ENCODE measurements at regions not wholly inside any gene's neighbourhood (a gene's known extent, or its start where the extent isn't known, plus 50 kb on each side); places are given as distances from the start of the nearest gene placed in this dataset.

DNA sequence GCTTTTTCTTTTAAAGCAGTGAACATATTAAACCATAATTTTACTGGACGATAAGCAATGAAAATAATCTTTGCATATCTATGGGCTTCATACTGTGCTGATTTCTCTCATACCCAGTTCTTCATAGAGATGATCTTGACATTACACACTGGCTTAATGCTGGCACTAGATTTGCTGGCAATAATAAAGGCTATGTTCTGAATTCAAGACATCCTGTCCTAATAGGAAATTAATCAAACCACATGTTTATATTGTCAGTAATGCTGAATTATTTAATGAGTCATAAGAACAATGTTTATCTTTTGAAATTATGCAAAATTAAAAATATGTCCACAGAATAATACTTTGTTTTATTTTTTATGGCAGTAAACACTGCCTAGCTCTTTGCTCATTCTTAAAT, 643.2 kb downstream of the OTOL1 start:
- Histone ChIP-seq H3K4me2 (ENCODE audit: insufficient read depth, insufficient read length, low read length) (no peak overlapping the region), H3K79me2 (ENCODE audit: insufficient read depth, low read length) (no peaks in the 10 kb centered on the region), H3K56ac (ENCODE audit: insufficient read length, low read depth, low read length) (no peak overlapping the region), H3K27ac (ENCODE audit: insufficient read length, low read depth, low read length) (no peak overlapping the region), H3K23ac (ENCODE audit: insufficient read length, low read depth, low read length) (no peak overlapping the region), H3K18ac (ENCODE audit: insufficient read length, low read depth, low read length) (no peak overlapping the region), H3K4me1 (ENCODE audit: insufficient read depth, low read length) (no peaks in the 10 kb centered on the region; the same call in 1 of the 2 replicates), H3K27me3 (ENCODE audit: insufficient read depth, low read length) (no peaks in the 10 kb centered on the region), H4K5ac (ENCODE audit: insufficient read length, low read depth, low read length) (no peak overlapping the region), H2BK12ac (ENCODE audit: insufficient read length, low read depth, low read length) (no peak overlapping the region), H2AFZ (ENCODE audit: low read length) (no peak overlapping the region), H2BK15ac (ENCODE audit: low read depth, low read length) (no peak overlapping the region), H4K20me1 (ENCODE audit: control insufficient read depth, insufficient read depth, insufficient read length) (no peaks in the 10 kb centered on the region), H3K9me3 (ENCODE audit: control insufficient read depth, low read depth, low read length) (no peaks in the 10 kb centered on the region), H3T11ph (ENCODE audit: low read length) (no peak overlapping the region), H2BK120ac (ENCODE audit: low read depth, low read length, poor library complexity, severe bottlenecking) (no peak overlapping the region), H3K4ac (ENCODE audit: low read depth, low read length) (no peak overlapping the region), H3K14ac (ENCODE audit: insufficient read depth, low read length) (no peak overlapping the region), H3K23me2 (ENCODE audit: insufficient read length, low read depth, low read length, poor library complexity, severe bottlenecking) (no peaks in the 10 kb centered on the region), H3K79me1 (ENCODE audit: insufficient read depth, low read depth, low read length, poor library complexity, severe bottlenecking) (no peaks in the 10 kb centered on the region), H2BK5ac (ENCODE audit: insufficient read length, low read length) (no peak overlapping the region), H2AK5ac (ENCODE audit: insufficient read length, low read length) (no peak overlapping the region), H4K91ac (ENCODE audit: insufficient read length, low read depth, low read length) (no peak overlapping the region), H2BK20ac (ENCODE audit: low read depth, low read length, poor library complexity, severe bottlenecking) (no peak overlapping the region), H4K8ac (replicated peaks; ENCODE audit: insufficient read length, low read depth, low read length) (no peak overlapping the region), H3K9ac (ENCODE audit: extremely low read depth, insufficient read length, low read length) (no peak overlapping the region)
- Mint-ChIP-seq H3K4me3 (no peak overlapping the region), H3K4me1 (no peaks in the 10 kb centered on the region), H3K27ac (no peak overlapping the region), H3K27me3 (ENCODE audit: low read depth) (no peaks in the 10 kb centered on the region), H3K36me3 (ENCODE audit: insufficient read depth in 1 of 3, low read depth in 3 of 3) (no peaks in the 10 kb centered on the region), H3K9me3 (no peaks in the 10 kb centered on the region)
- DNase-seq: no peak
- TF ChIP-seq, protein P1, sequence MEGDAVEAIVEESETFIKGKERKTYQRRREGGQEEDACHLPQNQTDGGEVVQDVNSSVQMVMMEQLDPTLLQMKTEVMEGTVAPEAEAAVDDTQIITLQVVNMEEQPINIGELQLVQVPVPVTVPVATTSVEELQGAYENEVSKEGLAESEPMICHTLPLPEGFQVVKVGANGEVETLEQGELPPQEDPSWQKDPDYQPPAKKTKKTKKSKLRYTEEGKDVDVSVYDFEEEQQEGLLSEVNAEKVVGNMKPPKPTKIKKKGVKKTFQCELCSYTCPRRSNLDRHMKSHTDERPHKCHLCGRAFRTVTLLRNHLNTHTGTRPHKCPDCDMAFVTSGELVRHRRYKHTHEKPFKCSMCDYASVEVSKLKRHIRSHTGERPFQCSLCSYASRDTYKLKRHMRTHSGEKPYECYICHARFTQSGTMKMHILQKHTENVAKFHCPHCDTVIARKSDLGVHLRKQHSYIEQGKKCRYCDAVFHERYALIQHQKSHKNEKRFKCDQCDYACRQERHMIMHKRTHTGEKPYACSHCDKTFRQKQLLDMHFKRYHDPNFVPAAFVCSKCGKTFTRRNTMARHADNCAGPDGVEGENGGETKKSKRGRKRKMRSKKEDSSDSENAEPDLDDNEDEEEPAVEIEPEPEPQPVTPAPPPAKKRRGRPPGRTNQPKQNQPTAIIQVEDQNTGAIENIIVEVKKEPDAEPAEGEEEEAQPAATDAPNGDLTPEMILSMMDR (conservative IDR thresholded peaks at IDR 0.05): no peak
- WGBS (ENCODE audit: extremely low coverage, insufficient read length, low lambda C conversion rate): no CpG with 5 or more reads among the region's 1 CpG

All from H9 (cell line).